ENCODE measurements at regions not wholly inside any gene's neighbourhood (a gene's known extent, or its start where the extent isn't known, plus 50 kb on each side); places are given as distances from the start of the nearest gene placed in this dataset.

DNA sequence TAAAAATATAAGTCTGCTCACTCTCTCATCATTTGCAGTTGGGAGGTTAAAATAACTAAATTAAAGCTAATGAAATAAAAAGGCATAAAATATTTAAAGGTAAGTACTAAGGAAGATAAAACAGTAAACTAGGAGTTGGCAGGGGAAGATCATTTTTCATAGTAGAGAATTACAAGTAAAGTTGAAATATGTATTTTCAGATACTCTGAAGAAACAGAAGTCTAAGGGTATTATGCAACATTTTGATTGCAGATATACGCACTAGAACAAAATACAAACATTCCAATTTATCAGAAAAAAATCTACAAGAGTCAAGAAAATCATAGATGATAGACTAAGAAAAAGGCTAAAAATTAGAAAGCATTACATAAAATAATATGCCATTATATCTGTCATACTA is 167.6 kb upstream of the CTAGE1 start:
- Histone ChIP-seq H3K18ac (ENCODE audit: low read length) (no peak overlapping the region), H3K9me3 (replicated peaks in 1 of 2; ENCODE audit: control insufficient read depth in 2 of 2, insufficient read depth in 1 of 2, low read depth in 1 of 2, low read length in 2 of 2) (no peaks in the 10 kb centered on the region), H4K91ac (ENCODE audit: low read depth, low read length, poor library complexity) (no peak overlapping the region), H2BK5ac (ENCODE audit: low read length) (no peak overlapping the region), H2BK15ac (ENCODE audit: low read length) (no peak overlapping the region), H4K8ac (ENCODE audit: low read depth, low read length) (no peak overlapping the region), H2AK5ac (ENCODE audit: low read depth, low read length) (no peak overlapping the region), H3K23ac (ENCODE audit: low read depth, low read length, poor library complexity) (no peak overlapping the region), H3K14ac (ENCODE audit: low read length) (no peak overlapping the region), H2BK120ac (ENCODE audit: low read depth, low read length) (no peak overlapping the region), H3K79me1 (ENCODE audit: low read depth, low read length) (no peaks in the 10 kb centered on the region), H3K4ac (ENCODE audit: low read length) (no peak overlapping the region), H2BK12ac (ENCODE audit: low read length) (no peak overlapping the region), H3K4me2 (ENCODE audit: insufficient read depth, low read length, poor library complexity, severe bottlenecking) (no peak overlapping the region), H2AFZ (ENCODE audit: low read length) (no peak overlapping the region), H3K4me1 (ENCODE audit: control insufficient read depth in 2 of 2, insufficient read depth in 1 of 2, low read depth in 1 of 2, low read length in 2 of 2) (no peaks in the 10 kb centered on the region), H3K9ac (ENCODE audit: low read depth, low read length, poor library complexity) (no peak overlapping the region), H3K27me3 (ENCODE audit: control insufficient read depth in 3 of 3, insufficient read depth in 3 of 3, low read depth in 1 of 3, low read length in 3 of 3) (no peaks in the 10 kb centered on the region), H3K27ac (replicated peaks; ENCODE audit: low read length) (no peak overlapping the region), H3K36me3 (replicated peaks in 1 of 2; ENCODE audit: control insufficient read depth in 2 of 2, insufficient read depth in 2 of 2, low read length in 2 of 2) (no peaks in the 10 kb centered on the region), H3K4me3 (ENCODE audit: low read length in 2 of 2) (no peak overlapping the region)
- WGBS, 2 donors (ENCODE audit: extremely low coverage in 2 of 2, insufficient read length in 2 of 2, insufficient replicate concordance in 1 of 2), result no CpG with 5 or more reads among the region's 1 CpG
- DNase-seq (ENCODE audit: low spot score), result no peak

DNA sequence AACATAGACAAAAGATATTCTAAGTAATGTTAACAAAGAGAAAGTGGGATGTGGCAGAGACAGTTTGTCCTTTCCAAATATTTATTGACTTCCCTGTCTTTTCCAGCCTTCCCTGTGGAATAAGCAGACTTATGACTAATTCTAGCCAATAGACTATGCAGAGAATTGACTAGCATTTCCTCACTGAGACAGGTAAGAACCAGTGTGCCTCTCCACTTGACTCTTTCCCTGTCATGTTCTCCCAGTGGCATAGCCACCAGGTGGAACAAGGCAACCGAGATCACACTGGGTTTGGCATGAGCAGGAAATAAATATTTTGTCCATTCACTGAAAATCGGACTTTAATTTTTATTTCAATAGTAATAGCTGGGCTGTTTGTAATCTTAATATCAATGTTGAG is 168.1 kb upstream of the CTAGE1 start:
- Histone ChIP-seq H3K4me1 (ENCODE audit: control insufficient read depth in 2 of 2, insufficient read depth in 1 of 2, low read depth in 1 of 2, low read length in 2 of 2) (no peaks in the 10 kb centered on the region), H3K27me3 (ENCODE audit: control insufficient read depth in 3 of 3, insufficient read depth in 3 of 3, low read depth in 1 of 3, low read length in 3 of 3) (no peaks in the 10 kb centered on the region), H4K8ac (ENCODE audit: low read depth, low read length) (no peak overlapping the region), H2BK15ac (ENCODE audit: low read length) (no peak overlapping the region), H2AK5ac (ENCODE audit: low read depth, low read length) (no peak overlapping the region), H2BK5ac (ENCODE audit: low read length) (no peak overlapping the region), H4K91ac (ENCODE audit: low read depth, low read length, poor library complexity) (no peak overlapping the region), H2AFZ (ENCODE audit: low read length) (no peak overlapping the region), H3K4me2 (ENCODE audit: insufficient read depth, low read length, poor library complexity, severe bottlenecking) (no peak overlapping the region), H2BK12ac (ENCODE audit: low read length) (no peak overlapping the region), H3K4ac (ENCODE audit: low read length) (no peak overlapping the region), H3K36me3 (replicated peaks in 1 of 2; ENCODE audit: control insufficient read depth in 2 of 2, insufficient read depth in 2 of 2, low read length in 2 of 2) (no peaks in the 10 kb centered on the region), H2BK120ac (ENCODE audit: low read depth, low read length) (no peak overlapping the region), H3K9ac (ENCODE audit: low read depth, low read length, poor library complexity) (no peak overlapping the region), H3K18ac (ENCODE audit: low read length) (no peak overlapping the region), H3K27ac (replicated peaks; ENCODE audit: low read length) (no peak overlapping the region), H3K9me3 (replicated peaks in 1 of 2; ENCODE audit: control insufficient read depth in 2 of 2, insufficient read depth in 1 of 2, low read depth in 1 of 2, low read length in 2 of 2) (no peaks in the 10 kb centered on the region), H3K79me1 (ENCODE audit: low read depth, low read length) (no peaks in the 10 kb centered on the region), H3K23ac (ENCODE audit: low read depth, low read length, poor library complexity) (no peak overlapping the region), H3K14ac (ENCODE audit: low read length) (no peak overlapping the region), H3K4me3 (ENCODE audit: low read length in 2 of 2) (no peak overlapping the region)
- DNase-seq (ENCODE audit: low spot score), result no peak
- no CpG with 5 or more reads among the region's 2 CpGs for WGBS, 2 donors (ENCODE audit: extremely low coverage in 2 of 2, insufficient read length in 2 of 2, insufficient replicate concordance in 1 of 2)

DNA sequence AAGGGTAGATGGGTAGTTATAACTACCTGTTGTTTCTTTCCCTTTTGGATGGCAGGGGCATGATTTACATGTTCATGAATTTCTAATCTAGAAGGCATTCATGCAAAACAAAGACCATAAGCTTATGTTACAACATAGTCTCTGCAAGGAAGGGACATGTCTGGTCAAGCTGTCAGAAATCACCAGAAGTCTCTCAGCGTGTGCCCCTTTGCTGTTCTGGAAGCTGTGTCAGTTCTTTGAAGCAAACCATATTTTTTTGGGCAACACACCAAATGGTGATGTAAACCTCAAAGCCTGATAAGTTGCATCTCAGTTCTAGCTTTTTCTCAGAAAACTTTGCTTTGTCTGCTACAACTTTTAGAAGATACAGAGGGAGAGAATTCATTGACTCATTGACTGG is 173.5 kb upstream of the CTAGE1 start:
- Histone ChIP-seq H2BK120ac (ENCODE audit: low read depth, low read length) (no peak overlapping the region), H2BK12ac (ENCODE audit: low read length) (no peak overlapping the region), H3K36me3 (replicated peaks in 1 of 2; ENCODE audit: control insufficient read depth in 2 of 2, insufficient read depth in 2 of 2, low read length in 2 of 2) (no peaks in the 10 kb centered on the region), H2BK5ac (ENCODE audit: low read length) (no peak overlapping the region), H3K4me3 (ENCODE audit: low read length in 2 of 2) (no peak overlapping the region), H3K9me3 (replicated peaks in 1 of 2; ENCODE audit: control insufficient read depth in 2 of 2, insufficient read depth in 1 of 2, low read depth in 1 of 2, low read length in 2 of 2) (no peaks in the 10 kb centered on the region), H3K4ac (ENCODE audit: low read length) (no peak overlapping the region), H2AFZ (ENCODE audit: low read length) (no peak overlapping the region), H3K27me3 (ENCODE audit: control insufficient read depth in 3 of 3, insufficient read depth in 3 of 3, low read depth in 1 of 3, low read length in 3 of 3) (no peaks in the 10 kb centered on the region), H3K18ac (ENCODE audit: low read length) (no peak overlapping the region), H3K4me1 (ENCODE audit: control insufficient read depth in 2 of 2, insufficient read depth in 1 of 2, low read depth in 1 of 2, low read length in 2 of 2) (no peaks in the 10 kb centered on the region), H3K79me1 (ENCODE audit: low read depth, low read length) (no peaks in the 10 kb centered on the region), H3K9ac (ENCODE audit: low read depth, low read length, poor library complexity) (no peak overlapping the region), H3K27ac (replicated peaks; ENCODE audit: low read length) (no peak overlapping the region), H2BK15ac (ENCODE audit: low read length) (no peak overlapping the region), H3K23ac (ENCODE audit: low read depth, low read length, poor library complexity) (no peak overlapping the region), H3K4me2 (ENCODE audit: insufficient read depth, low read length, poor library complexity, severe bottlenecking) (no peak overlapping the region), H3K14ac (ENCODE audit: low read length) (no peak overlapping the region), H4K8ac (ENCODE audit: low read depth, low read length) (no peak overlapping the region), H2AK5ac (ENCODE audit: low read depth, low read length) (no peak overlapping the region), H4K91ac (ENCODE audit: low read depth, low read length, poor library complexity) (no peak overlapping the region)
- DNase-seq (ENCODE audit: low spot score), result no peak
- no CpG with 5 or more reads among the region's 1 CpG for WGBS, 2 donors (ENCODE audit: extremely low coverage in 2 of 2, insufficient read length in 2 of 2, insufficient replicate concordance in 1 of 2)

DNA sequence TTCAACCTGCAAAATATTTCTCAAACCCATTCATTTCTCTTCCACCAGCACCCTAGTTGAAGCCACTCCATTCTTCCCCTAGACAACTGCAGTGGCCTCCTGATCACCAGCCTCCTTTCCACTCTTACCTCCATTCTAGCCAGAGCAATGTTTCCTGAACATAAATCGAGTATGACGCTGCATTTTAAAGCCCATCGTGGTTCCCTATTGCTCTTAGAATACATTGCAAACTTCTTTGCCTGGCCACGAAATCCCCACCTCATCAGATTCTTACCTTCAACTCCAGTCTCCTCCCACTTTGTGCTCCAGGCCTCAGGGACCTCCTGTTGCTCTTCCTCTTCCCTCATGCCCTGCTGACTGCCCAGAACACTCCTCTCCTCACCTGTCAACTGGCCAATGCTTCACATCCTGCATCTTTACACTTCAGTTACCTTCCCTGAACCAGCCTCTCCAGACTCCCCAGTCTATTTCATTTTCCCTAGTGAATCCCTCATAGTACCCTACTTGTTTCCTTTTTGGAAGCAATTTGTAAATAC is 176.5 kb upstream of the CTAGE1 start:
- WGBS, 2 donors (ENCODE audit: extremely low coverage in 2 of 2, insufficient read length in 2 of 2, insufficient replicate concordance in 1 of 2), result no CpG with 5 or more reads among the region's 4 CpGs

More for the DNA sequence above, 176.5 kb upstream of the CTAGE1 start:
- Histone ChIP-seq H2AFZ (ENCODE audit: low read length) (no peak overlapping the region), H4K8ac (ENCODE audit: low read depth, low read length) (no peak overlapping the region), H3K27ac (replicated peaks; ENCODE audit: low read length) (no peak overlapping the region), H3K4me2 (ENCODE audit: insufficient read depth, low read length, poor library complexity, severe bottlenecking) (no peak overlapping the region), H2BK12ac (ENCODE audit: low read length) (no peak overlapping the region), H3K79me1 (ENCODE audit: low read depth, low read length) (no peaks in the 10 kb centered on the region), H3K4me1 (ENCODE audit: control insufficient read depth in 2 of 2, insufficient read depth in 1 of 2, low read depth in 1 of 2, low read length in 2 of 2) (no peaks in the 10 kb centered on the region), H3K27me3 (ENCODE audit: control insufficient read depth in 3 of 3, insufficient read depth in 3 of 3, low read depth in 1 of 3, low read length in 3 of 3) (no peaks in the 10 kb centered on the region), H3K18ac (ENCODE audit: low read length) (no peak overlapping the region), H3K9ac (ENCODE audit: low read depth, low read length, poor library complexity) (no peak overlapping the region), H4K91ac (ENCODE audit: low read depth, low read length, poor library complexity) (no peak overlapping the region), H2AK5ac (ENCODE audit: low read depth, low read length) (no peak overlapping the region), H2BK15ac (ENCODE audit: low read length) (no peak overlapping the region), H2BK5ac (ENCODE audit: low read length) (no peak overlapping the region), H3K4me3 (ENCODE audit: low read length in 2 of 2) (no peak overlapping the region), H3K36me3 (replicated peaks in 1 of 2; ENCODE audit: control insufficient read depth in 2 of 2, insufficient read depth in 2 of 2, low read length in 2 of 2) (no peaks in the 10 kb centered on the region), H2BK120ac (ENCODE audit: low read depth, low read length) (no peak overlapping the region), H3K9me3 (replicated peaks in 1 of 2; ENCODE audit: control insufficient read depth in 2 of 2, insufficient read depth in 1 of 2, low read depth in 1 of 2, low read length in 2 of 2) (no peaks in the 10 kb centered on the region), H3K4ac (ENCODE audit: low read length) (no peak overlapping the region), H3K23ac (ENCODE audit: low read depth, low read length, poor library complexity) (no peak overlapping the region), H3K14ac (ENCODE audit: low read length) (no peak overlapping the region)
- no peak for DNase-seq (ENCODE audit: low spot score)

Data from neuronal stem cell (in vitro differentiated cells).